Fibroblast of skin of right quadriceps (primary cell): ENCODE measurements at regions not wholly inside any gene's neighbourhood (a gene's known extent, or its start where the extent isn't known, plus 50 kb on each side); places are given as distances from the start of the nearest gene placed in this dataset.
A peak's percentile ranks its signal among the peaks of the same experiment; 100 is the strongest.
"Not testable (repeated sequence)": the region's sequence is repeated elsewhere in the genome, so short reads cannot be mapped to it uniquely, and the experiment has no call there.

Experiments
- DNase-seq: peaks from one replicate; pipeline ENCODE4 v3.0.0-alpha.2; 2013

DNA sequence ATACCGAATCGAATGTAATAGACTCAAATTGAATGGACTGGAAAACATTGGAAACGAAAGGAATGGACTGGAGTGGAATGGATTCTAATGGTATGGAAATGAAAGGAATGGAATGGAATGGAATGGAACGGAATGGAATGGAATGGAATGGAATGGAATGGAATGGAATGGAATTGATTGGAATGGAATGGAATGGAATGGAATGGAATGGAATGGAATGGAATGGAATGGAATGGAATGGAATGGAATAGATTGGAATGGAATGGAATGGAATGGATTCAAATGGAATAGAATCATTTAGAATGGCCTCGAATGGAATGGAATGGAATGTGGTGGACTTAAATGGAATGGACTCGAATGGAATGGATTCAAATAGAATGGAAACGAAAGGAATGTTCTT is 1057.5 kb upstream of the USP9Y start:
- not testable (repeated sequence) for DNase-seq

DNA sequence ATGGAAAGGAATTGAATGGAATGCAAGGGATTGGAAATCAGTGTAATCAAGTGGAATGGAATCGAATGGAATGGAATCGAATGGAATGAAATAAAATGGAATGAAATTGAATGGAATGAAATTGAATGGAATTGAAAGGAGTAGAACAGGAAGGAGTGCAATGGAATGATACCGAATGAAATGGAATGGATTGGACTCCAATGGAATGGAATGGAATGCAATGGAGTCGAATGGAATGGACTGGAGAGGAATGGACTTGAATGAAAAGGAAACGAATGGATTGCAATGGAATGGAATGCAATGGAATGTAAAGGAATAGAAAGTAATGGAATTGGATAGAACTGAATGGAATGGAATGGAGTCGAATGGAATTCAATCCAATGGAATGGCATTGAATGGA is 1032.8 kb upstream of the USP9Y start:
- peak; percentile 0 for DNase-seq
